Esophagus squamous epithelium (tissue), 4 donors: ENCODE measurements at regions not wholly inside any gene's neighbourhood (a gene's known extent, or its start where the extent isn't known, plus 50 kb on each side); places are given as distances from the start of the nearest gene placed in this dataset.

Source experiments
- POLR2A ChIP-seq, 4 donors: fragments of 450-650 bp; IDR thresholded peaks; one replicate each; pipeline ENCODE4 v1.6.1; 2017; ENCODE audit warnings: antibody characterized with exemption in 4 of 4, mild to moderate bottlenecking in 4 of 4, moderate library complexity in 3 of 4
- TF ChIP-seq, protein P1 (sequence below), 6 experiments: fragments of 450-650 bp in 4 of 6; fragments of 200-600 bp in 2 of 6; sonication (generic) in 2 of 6; IDR thresholded peaks; one replicate each; pipeline ENCODE4 v1.5.1; 2016 to 2019; ENCODE audit warnings: antibody characterized with exemption in 6 of 6, mild to moderate bottlenecking in 4 of 6, moderate library complexity in 4 of 6

DNA sequence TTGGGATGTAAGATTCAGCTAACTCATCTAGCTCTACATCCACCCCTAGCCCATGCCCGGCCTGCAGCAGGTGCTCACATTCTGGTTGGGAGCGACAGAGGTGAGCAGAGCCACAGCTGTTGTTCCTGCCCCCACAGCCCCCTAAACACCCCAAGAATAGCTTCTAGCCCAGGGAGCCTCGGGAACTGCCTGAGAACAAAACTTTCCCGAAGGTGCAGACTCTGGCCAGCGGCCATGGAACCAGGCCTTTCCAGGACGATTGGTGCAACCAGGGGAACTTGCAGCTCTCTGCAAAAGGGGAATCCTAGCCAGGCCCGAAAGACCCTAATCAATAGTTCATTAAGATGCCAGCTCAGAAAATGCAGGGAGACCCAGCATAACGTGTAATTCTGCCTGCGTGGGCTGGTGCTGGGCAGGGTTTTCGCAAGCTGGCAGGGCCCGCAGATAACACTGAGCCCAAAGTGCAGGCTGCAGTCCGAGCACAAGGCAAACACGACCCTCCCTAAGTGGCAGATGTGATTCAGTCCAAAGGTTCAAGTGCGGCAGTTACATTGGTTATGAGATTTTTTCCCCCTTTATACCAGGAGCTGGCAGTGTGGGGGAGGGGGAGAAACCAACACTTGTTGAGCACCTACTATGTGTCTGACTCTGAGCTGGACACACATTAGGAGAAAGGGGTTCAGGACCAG lies 122.5 kb upstream of the MAP1LC3B2 start:
- TF ChIP-seq, protein P1, sequence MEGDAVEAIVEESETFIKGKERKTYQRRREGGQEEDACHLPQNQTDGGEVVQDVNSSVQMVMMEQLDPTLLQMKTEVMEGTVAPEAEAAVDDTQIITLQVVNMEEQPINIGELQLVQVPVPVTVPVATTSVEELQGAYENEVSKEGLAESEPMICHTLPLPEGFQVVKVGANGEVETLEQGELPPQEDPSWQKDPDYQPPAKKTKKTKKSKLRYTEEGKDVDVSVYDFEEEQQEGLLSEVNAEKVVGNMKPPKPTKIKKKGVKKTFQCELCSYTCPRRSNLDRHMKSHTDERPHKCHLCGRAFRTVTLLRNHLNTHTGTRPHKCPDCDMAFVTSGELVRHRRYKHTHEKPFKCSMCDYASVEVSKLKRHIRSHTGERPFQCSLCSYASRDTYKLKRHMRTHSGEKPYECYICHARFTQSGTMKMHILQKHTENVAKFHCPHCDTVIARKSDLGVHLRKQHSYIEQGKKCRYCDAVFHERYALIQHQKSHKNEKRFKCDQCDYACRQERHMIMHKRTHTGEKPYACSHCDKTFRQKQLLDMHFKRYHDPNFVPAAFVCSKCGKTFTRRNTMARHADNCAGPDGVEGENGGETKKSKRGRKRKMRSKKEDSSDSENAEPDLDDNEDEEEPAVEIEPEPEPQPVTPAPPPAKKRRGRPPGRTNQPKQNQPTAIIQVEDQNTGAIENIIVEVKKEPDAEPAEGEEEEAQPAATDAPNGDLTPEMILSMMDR (IDR thresholded peaks at IDR 0.05), result no peak
- no peak for TF ChIP-seq POLR2A (IDR thresholded peaks at IDR 0.05)
